ENCODE measurements at regions not wholly inside any gene's neighbourhood (a gene's known extent, or its start where the extent isn't known, plus 50 kb on each side); places are given as distances from the start of the nearest gene placed in this dataset.

GRCh38 chr3:117479095-117479494 is 769.5 kb downstream of the TUSC7 start:
- no peaks in the 10 kb centered on the region for H3K36me3 ChIP-seq (ENCODE audit: insufficient read depth, low read length)
- Mint-ChIP-seq H3K27ac (ENCODE audit: unreplicated experiment) (no peak overlapping the region), H3K4me1 (ENCODE audit: low read depth, unreplicated experiment) (no peaks in the 10 kb centered on the region), H3K27me3 (ENCODE audit: low read depth, unreplicated experiment) (no peaks in the 10 kb centered on the region), H3K36me3 (ENCODE audit: low read depth, unreplicated experiment) (no peaks in the 10 kb centered on the region), H3K4me3 (ENCODE audit: unreplicated experiment) (no peak overlapping the region), H3K9me3 (ENCODE audit: unreplicated experiment) (no peaks in the 10 kb centered on the region)
- no peaks in the 10 kb centered on the region for H3K27me3 ChIP-seq (ENCODE audit: insufficient read depth, low read length)
- H4K20me1 ChIP-seq (ENCODE audit: insufficient read depth, low read length), result no peaks in the 10 kb centered on the region
- no peak overlapping the region for H2AFZ ChIP-seq (ENCODE audit: low read depth, low read length)
- no peak overlapping the region for H3K9ac ChIP-seq (ENCODE audit: low read length)
- no peak overlapping the region for H3K27ac ChIP-seq (ENCODE audit: low read depth, low read length)
- DNase-seq (ENCODE audit: low read depth) (no peak), FAIRE-seq (no peak)
- H3K4me2 ChIP-seq (ENCODE audit: low read length), result no peak overlapping the region
- H3K9me3 ChIP-seq (ENCODE audit: insufficient read depth, low read depth, low read length), result no peaks in the 10 kb centered on the region
- no peak overlapping the region for H3K4me3 ChIP-seq (ENCODE audit: insufficient read depth, low read depth, low read length)
- TF ChIP-seq, protein P1, sequence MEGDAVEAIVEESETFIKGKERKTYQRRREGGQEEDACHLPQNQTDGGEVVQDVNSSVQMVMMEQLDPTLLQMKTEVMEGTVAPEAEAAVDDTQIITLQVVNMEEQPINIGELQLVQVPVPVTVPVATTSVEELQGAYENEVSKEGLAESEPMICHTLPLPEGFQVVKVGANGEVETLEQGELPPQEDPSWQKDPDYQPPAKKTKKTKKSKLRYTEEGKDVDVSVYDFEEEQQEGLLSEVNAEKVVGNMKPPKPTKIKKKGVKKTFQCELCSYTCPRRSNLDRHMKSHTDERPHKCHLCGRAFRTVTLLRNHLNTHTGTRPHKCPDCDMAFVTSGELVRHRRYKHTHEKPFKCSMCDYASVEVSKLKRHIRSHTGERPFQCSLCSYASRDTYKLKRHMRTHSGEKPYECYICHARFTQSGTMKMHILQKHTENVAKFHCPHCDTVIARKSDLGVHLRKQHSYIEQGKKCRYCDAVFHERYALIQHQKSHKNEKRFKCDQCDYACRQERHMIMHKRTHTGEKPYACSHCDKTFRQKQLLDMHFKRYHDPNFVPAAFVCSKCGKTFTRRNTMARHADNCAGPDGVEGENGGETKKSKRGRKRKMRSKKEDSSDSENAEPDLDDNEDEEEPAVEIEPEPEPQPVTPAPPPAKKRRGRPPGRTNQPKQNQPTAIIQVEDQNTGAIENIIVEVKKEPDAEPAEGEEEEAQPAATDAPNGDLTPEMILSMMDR (IDR thresholded peaks at IDR 0.05; ENCODE audit: insufficient read depth, low read depth, low read length), result no peak
- TF ChIP-seq EZH2 (IDR thresholded peaks at IDR 0.05; ENCODE audit: insufficient read depth, low read length), result no peak
- H3K79me2 ChIP-seq (ENCODE audit: insufficient read depth, low read length), result no peaks in the 10 kb centered on the region
- no peaks in the 10 kb centered on the region for H3K4me1 ChIP-seq (ENCODE audit: insufficient read depth, low read length)

DNA sequence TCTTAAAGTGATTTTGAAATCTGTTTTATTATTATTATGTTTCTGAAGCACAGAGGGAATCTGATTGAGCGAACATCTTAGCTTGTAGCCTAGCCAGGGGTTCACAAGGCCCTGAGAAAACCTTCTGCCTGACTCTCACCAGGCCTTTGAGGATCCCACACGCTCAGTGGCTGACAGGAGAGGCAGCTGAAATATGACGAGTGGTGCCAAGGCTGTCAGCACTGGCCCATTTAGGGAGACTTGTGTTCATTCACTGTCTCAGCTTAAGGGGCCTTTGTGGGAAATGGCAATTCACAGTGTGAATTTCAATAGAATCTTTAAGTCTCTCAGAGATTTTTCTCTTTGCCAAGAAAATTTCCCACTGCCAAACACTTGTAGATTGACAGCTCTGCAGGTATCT is 770.9 kb downstream of the TUSC7 start:
- H3K27me3 Mint-ChIP-seq (ENCODE audit: low read depth, unreplicated experiment), result no peaks in the 10 kb centered on the region
- Histone ChIP-seq H2AFZ (ENCODE audit: low read depth, low read length) (no peak overlapping the region), H3K4me2 (ENCODE audit: low read length) (no peak overlapping the region), H3K4me3 (ENCODE audit: insufficient read depth, low read depth, low read length) (no peak overlapping the region), H4K20me1 (ENCODE audit: insufficient read depth, low read length) (no peaks in the 10 kb centered on the region), H3K4me1 (ENCODE audit: insufficient read depth, low read length) (no peaks in the 10 kb centered on the region), H3K27me3 (ENCODE audit: insufficient read depth, low read length) (no peaks in the 10 kb centered on the region), H3K27ac (ENCODE audit: low read depth, low read length) (no peak overlapping the region), H3K79me2 (ENCODE audit: insufficient read depth, low read length) (no peaks in the 10 kb centered on the region), H3K9me3 (ENCODE audit: insufficient read depth, low read depth, low read length) (no peaks in the 10 kb centered on the region), H3K36me3 (ENCODE audit: insufficient read depth, low read length) (no peaks in the 10 kb centered on the region), H3K9ac (ENCODE audit: low read length) (no peak overlapping the region)
- DNase-seq (ENCODE audit: low read depth), result no peak
- no peak overlapping the region for H3K27ac Mint-ChIP-seq (ENCODE audit: unreplicated experiment)
- FAIRE-seq, result no peak
- TF ChIP-seq, protein P1 (IDR thresholded peaks at IDR 0.05; ENCODE audit: insufficient read depth, low read depth, low read length), result no peak
- no peak for TF ChIP-seq EZH2 (IDR thresholded peaks at IDR 0.05; ENCODE audit: insufficient read depth, low read length)
- no peaks in the 10 kb centered on the region for H3K4me1 Mint-ChIP-seq (ENCODE audit: low read depth, unreplicated experiment)
- H3K4me3 Mint-ChIP-seq (ENCODE audit: unreplicated experiment), result no peak overlapping the region
- H3K9me3 Mint-ChIP-seq (ENCODE audit: unreplicated experiment), result no peaks in the 10 kb centered on the region
- H3K36me3 Mint-ChIP-seq (ENCODE audit: low read depth, unreplicated experiment), result no peaks in the 10 kb centered on the region

DNA sequence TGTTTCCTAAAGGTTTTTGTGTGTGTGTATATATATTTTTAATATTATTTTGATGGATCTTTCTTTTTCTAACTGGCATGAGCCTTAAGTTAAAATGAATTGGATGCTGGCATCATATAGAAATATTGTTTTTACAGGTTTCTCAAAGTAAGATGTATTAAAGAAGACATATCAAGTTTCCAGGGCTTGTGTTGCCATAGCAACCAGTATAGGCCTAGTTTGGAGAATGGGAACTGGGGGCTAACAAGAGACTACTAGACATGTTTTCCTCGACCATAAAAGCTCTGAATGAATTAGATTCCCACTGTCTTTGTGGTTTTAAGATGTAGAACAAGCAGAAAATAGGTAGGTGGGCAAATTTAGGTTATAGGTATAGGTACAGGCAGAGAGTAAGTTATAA is 771.4 kb downstream of the TUSC7 start:
- no peak overlapping the region for H3K9ac ChIP-seq (ENCODE audit: low read length)
- DNase-seq (ENCODE audit: low read depth), result no peak
- no peaks in the 10 kb centered on the region for H3K9me3 Mint-ChIP-seq (ENCODE audit: unreplicated experiment)
- TF ChIP-seq, protein P1 (IDR thresholded peaks at IDR 0.05; ENCODE audit: insufficient read depth, low read depth, low read length), result no peak
- TF ChIP-seq EZH2 (IDR thresholded peaks at IDR 0.05; ENCODE audit: insufficient read depth, low read length), result no peak
- no peak overlapping the region for H3K27ac Mint-ChIP-seq (ENCODE audit: unreplicated experiment)
- FAIRE-seq, result no peak
- H3K27ac ChIP-seq (ENCODE audit: low read depth, low read length), result no peak overlapping the region
- no peak overlapping the region for H3K4me2 ChIP-seq (ENCODE audit: low read length)
- H3K4me1 ChIP-seq (ENCODE audit: insufficient read depth, low read length), result no peaks in the 10 kb centered on the region
- H2AFZ ChIP-seq (ENCODE audit: low read depth, low read length), result no peak overlapping the region
- H3K79me2 ChIP-seq (ENCODE audit: insufficient read depth, low read length), result no peaks in the 10 kb centered on the region
- H3K27me3 ChIP-seq (ENCODE audit: insufficient read depth, low read length), result no peaks in the 10 kb centered on the region
- no peaks in the 10 kb centered on the region for H3K27me3 Mint-ChIP-seq (ENCODE audit: low read depth, unreplicated experiment)
- no peak overlapping the region for H3K4me3 Mint-ChIP-seq (ENCODE audit: unreplicated experiment)
- H3K36me3 ChIP-seq (ENCODE audit: insufficient read depth, low read length), result no peaks in the 10 kb centered on the region
- no peaks in the 10 kb centered on the region for H3K9me3 ChIP-seq (ENCODE audit: insufficient read depth, low read depth, low read length)
- no peaks in the 10 kb centered on the region for H3K36me3 Mint-ChIP-seq (ENCODE audit: low read depth, unreplicated experiment)
- H4K20me1 ChIP-seq (ENCODE audit: insufficient read depth, low read length), result no peaks in the 10 kb centered on the region
- H3K4me3 ChIP-seq (ENCODE audit: insufficient read depth, low read depth, low read length), result no peak overlapping the region
- no peaks in the 10 kb centered on the region for H3K4me1 Mint-ChIP-seq (ENCODE audit: low read depth, unreplicated experiment)

Measured in astrocyte (in vitro differentiated cells and primary cell).